ENCODE measurements at regions not wholly inside any gene's neighbourhood (a gene's known extent, or its start where the extent isn't known, plus 50 kb on each side); places are given as distances from the start of the nearest gene placed in this dataset.

- TF ChIP-seq POLR2A (IDR thresholded peaks at IDR 0.05; ENCODE audit: extremely low read depth, insufficient read length) = no peak
- no peak for TF ChIP-seq CTCF (IDR thresholded peaks at IDR 0.05; ENCODE audit: low read depth, low read length)
- no peak for TF ChIP-seq MYC (IDR thresholded peaks at IDR 0.05; ENCODE audit: low read depth, low read length)
- no peak for TF ChIP-seq MAX (IDR thresholded peaks at IDR 0.05; ENCODE audit: low read depth, low read length)
These were observed 834.9 kb downstream of the BCL11B start for GRCh38 chr14:98437113-98437512.

All from NB4 (cell line).